K562 (cell line): ENCODE measurements at regions not wholly inside any gene's neighbourhood (a gene's known extent, or its start where the extent isn't known, plus 50 kb on each side); places are given as distances from the start of the nearest gene placed in this dataset.

Source experiments
- CREB1 ChIP-seq, 2 experiments: sonication (generic) in 1 of 2; formaldehyde crosslinking in 1 of 2; IDR thresholded peaks; 2 replicates each; pipeline versions ENCODE4 v1.6.1 to v1.8.0; 2012 to 2022; ENCODE audit warnings: inconsistent platforms in 1 of 2, mild to moderate bottlenecking in 1 of 2, missing genetic modification reagents in 1 of 2, moderate library complexity in 1 of 2
- CTCF ChIP-seq, 3 experiments: IDR thresholded peaks in 2 of 3; conservative IDR thresholded peaks in 1 of 3; 2 replicates each; pipeline ENCODE4 v1.5.1; 2011 to 2012; ENCODE audit warnings: low read length in 3 of 3, mild to moderate bottlenecking in 3 of 3, control low read depth in 2 of 3, improper control_type of control experiment in 1 of 3, inconsistent platforms in 1 of 3, low read depth in 1 of 3, mixed read lengths in 1 of 3, moderate library complexity in 1 of 3; ENCODE audit not compliant: insufficient read depth in 2 of 3
- ESRRA ChIP-seq: fragments of 450-650 bp; IDR thresholded peaks from 2 replicates; pipeline ENCODE4 v1.6.1; 2014; ENCODE audit warnings: low read depth, mild to moderate bottlenecking, moderate library complexity, borderline replicate concordance
- HDAC6 ChIP-seq: IDR thresholded peaks from 2 replicates; pipeline ENCODE4 v1.6.1; 2012; ENCODE audit warnings: low read depth, mild to moderate bottlenecking, control low read depth, inconsistent platforms, low read length, moderate library complexity
- NKRF ChIP-seq: fragments of 450-650 bp; IDR thresholded peaks from 2 replicates; pipeline ENCODE4 v1.6.1; 2016; ENCODE audit warnings: borderline replicate concordance
- REST ChIP-seq, 2 experiments: fragments of 450-650 bp; formaldehyde crosslinking in 1 of 2; IDR thresholded peaks; 2 replicates each; pipeline versions ENCODE4 v1.4.0 to v1.6.1; 2014 to 2020; ENCODE audit warnings: mild to moderate bottlenecking in 2 of 2, borderline replicate concordance in 1 of 2, low read depth in 1 of 2
- STAT6 ChIP-seq: sonication (generic); formaldehyde crosslinking; IDR thresholded peaks from 2 replicates; pipeline ENCODE4 v1.8.1; 2023; ENCODE audit warnings: mild to moderate bottlenecking, missing genetic modification reagents
- ZFP30 ChIP-seq: fragments of 250-450 bp; sonication (Bioruptor Pico); IDR thresholded peaks from 2 replicates; pipeline ENCODE4 v1.8.0; 2022; ENCODE audit warnings: moderate library complexity, mild to moderate bottlenecking, inconsistent platforms, borderline replicate concordance
- ZNF146 ChIP-seq: IDR thresholded peaks from one replicate; pipeline ENCODE4 v1.6.1; 2018; ENCODE audit warnings: missing compliant biosample characterization; ENCODE audit not compliant: unreplicated experiment
- ZNF780A ChIP-seq: fragments of 250-450 bp; sonication (Bioruptor Pico); IDR thresholded peaks from 2 replicates; pipeline ENCODE4 v1.5.0; 2021; ENCODE audit warnings: mild to moderate bottlenecking

GRCh38 chr1:190000365-190000872 lies 477.2 kb downstream of the BRINP3 start:
- no peak for TF ChIP-seq ZNF146
- TF ChIP-seq HDAC6: no peak
- TF ChIP-seq ZNF780A (CRISPR knock-in tag): no peak
- TF ChIP-seq ESRRA: no peak
- no peak for TF ChIP-seq REST (IDR thresholded peaks at IDR 0.05; ENCODE audit: borderline replicate concordance)
- TF ChIP-seq REST (CRISPR knock-in tag; IDR thresholded peaks at IDR 0.05; ENCODE audit: low read depth): no peak
- no peak for TF ChIP-seq CREB1 (IDR thresholded peaks at IDR 0.05)
- no peak for TF ChIP-seq CREB1 (CRISPR knock-in tag; IDR thresholded peaks at IDR 0.05)
- no peak for TF ChIP-seq CTCF (IDR thresholded peaks at IDR 0.05 in 2 of 3, conservative IDR thresholded peaks at IDR 0.05 in 1 of 3; ENCODE audit: insufficient read depth in 2 of 3, low read depth in 1 of 3, low read length in 3 of 3)
- TF ChIP-seq STAT6: no peak
- no peak for TF ChIP-seq ZFP30 (CRISPR knock-in tag)
- TF ChIP-seq NKRF: no peak
